ENCODE measurements at regions not wholly inside any gene's neighbourhood (a gene's known extent, or its start where the extent isn't known, plus 50 kb on each side); places are given as distances from the start of the nearest gene placed in this dataset.
A peak's percentile ranks its signal among the peaks of the same experiment; 100 is the strongest.
"Not testable (repeated sequence)": the region's sequence is repeated elsewhere in the genome, so short reads cannot be mapped to it uniquely, and the experiment has no call there.

DNA sequence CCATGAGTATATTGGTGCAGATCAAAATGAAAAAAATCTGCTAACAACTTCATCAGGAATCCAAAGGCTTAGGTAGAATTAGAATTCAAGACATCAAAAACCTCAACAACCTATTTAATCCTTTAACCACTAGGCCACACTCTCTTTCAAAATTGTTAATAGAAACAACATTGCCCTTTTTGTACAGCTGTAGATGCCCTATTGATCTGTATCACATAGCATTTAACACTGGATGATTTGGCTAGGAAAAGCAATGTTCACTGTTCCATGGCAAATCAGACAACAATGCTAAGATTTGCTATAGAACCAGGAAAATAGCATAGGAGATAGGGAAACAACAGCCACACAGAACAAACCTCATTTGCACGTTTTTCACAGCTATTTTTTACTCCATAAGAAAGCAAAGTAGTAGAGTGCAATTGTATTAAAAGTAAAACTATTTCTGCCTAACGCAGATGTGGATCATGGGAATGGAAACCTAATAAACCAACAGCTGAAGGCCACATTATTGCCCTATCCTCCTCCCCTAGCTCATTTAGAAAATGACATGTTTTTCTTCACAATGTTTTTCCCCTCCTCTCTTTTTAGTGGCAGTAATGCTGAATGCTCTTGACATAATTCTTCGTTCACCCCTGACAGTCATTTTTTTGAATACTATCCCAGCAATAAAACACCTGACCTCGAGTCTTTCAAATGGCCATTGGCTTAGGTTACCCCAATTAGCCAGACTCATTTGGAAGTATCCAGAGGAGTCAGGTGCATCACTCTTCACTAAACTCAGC lies 373.0 kb upstream of the CCNH start:
- no peak for DNase-seq

DNA sequence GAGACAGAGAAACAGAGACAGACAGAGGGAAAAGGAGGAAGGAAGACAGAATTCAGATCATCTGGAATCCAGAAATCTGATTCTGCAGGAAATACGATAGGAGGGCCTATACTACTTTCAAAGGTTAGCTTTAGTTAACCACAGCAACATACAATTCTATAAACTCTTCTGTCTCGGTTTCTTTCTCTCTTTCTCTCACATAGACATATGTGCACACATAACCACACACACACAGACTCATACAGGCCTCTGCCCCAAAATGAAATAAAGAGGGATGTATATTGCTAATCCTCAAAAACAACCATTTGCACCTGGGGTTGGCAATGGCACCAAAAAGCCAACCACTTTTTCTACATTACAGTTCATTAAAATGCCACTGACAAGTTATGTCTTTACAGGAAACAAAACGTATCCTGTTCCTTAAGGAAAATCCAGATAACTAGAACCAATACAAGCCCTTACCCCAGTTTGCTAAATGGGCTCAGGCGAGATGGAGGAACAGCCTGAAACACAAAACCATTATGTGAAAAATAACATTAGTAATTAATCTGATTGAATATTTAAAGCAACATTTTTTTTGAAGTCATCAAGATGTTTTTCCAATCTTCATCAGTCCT lies 372.3 kb upstream of the CCNH start:
- no peak for DNase-seq

DNA sequence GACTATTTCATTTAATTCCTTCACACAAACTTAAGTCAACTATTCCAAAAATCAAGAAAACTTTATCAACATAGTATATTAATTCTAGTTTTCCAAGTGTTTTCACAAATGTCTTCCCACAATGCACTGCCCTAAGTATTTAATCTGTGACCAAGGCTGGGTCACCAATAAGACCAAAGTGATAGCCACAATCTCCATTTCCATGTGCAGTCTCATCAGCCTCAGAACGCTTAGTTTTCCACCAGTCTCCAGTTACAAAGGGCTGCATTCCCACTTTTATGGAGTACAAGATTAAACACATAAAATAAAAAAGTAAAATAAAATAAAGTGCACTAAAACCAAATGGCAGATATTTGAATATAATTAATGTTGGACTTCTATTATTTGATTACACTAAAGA lies 371.6 kb upstream of the CCNH start:
- no peak for DNase-seq

DNA sequence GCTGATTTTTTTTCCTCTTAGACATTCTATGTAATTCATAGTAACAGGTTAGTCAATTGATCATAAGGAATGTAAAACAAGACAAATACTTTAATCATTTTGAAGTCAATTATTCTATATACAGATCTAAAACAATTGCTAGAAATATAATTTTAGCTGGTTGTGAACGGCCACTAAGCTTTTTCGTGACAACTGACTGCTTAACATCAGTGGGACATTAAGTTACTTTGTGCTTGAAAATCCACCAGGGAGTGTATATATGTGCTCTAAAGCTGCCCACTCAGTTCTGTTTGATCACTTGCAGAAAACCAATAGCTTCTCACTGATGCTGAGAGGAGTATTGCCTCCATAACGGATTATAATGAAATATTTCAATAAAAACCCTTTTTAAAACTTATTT lies 370.2 kb upstream of the CCNH start:
- no peak for DNase-seq

DNA sequence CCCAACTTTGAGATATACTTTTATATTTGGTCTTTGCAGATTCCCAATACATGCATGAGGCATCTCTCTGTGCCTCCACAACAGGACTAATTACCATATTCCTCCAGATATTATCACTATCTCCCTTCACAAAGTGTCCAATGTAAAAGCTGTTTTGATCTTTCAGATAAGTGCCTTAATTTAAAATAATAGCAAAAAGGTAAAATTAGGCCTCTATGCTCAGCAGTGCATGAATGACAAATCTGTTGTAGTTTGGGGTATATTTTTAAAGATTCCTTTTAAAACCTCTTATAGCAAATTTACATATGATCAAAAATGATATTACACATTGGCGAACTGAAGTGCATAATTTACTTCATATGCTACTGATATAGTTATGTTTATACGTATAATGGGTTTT lies 369.2 kb upstream of the CCNH start:
- DNase-seq: no peak

DNA sequence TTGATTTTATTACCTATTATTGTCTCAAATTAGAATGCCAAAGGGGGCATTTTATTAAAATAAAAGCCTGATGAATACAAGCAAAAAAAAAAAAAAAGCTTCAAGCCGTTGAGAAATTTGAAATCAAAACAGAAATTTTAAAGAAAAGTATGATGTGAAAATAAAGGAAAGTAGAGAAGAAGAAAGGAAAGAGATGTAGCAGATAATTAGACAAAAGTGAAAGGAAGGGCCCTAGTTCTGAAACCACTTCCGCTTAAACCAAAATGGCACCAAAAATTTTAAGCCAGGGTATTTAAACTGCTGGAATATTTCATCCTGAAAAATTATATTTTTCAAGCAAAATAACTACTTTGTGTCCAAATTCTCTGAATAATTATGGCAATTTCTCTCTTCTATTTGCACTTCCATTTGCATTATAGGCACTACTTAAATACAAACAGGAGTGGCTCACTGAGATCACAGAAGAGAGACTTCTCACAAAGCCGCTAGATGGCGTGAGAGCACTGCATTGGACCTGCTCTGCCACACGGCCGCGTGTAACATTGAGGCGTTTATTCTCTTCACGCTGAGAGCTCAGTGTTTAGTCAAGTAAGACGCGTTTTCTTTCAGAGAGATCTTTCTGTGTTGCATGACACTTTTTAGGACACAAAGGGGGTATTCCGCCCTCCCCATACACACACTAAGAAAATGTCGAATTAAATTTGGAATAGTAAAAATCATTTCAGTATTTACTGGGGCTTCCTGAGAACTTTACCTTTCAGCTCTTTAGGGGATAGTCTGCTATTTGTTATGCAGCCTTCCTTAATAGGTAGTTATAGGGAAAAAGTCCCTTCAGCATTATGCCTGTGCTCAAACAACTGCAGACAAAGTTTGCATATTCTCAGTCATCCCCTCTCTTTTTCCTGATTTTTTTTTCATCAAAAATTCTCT lies 368.4 kb upstream of the CCNH start:
- peak; percentile 56 to 79 for DNase-seq

DNA sequence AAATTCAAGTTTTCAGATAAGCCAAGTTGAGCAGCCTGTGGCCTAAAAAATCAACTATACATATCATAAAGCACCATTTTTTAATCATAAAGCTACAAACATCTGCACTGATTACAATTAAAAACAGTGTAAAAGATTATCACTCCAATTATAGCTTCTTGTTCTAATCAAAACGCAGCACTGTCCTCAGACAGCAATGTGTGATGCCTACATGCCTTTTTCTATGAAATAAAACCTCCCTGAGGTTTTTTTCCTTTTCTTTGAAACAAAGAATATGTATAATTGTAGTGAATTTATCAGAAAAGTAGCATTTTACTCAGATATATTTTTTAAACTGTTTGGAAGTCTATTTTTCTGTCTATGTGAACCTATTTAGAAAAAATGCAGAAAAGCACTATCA lies 366.1 kb upstream of the CCNH start:
- DNase-seq: no peak

DNA sequence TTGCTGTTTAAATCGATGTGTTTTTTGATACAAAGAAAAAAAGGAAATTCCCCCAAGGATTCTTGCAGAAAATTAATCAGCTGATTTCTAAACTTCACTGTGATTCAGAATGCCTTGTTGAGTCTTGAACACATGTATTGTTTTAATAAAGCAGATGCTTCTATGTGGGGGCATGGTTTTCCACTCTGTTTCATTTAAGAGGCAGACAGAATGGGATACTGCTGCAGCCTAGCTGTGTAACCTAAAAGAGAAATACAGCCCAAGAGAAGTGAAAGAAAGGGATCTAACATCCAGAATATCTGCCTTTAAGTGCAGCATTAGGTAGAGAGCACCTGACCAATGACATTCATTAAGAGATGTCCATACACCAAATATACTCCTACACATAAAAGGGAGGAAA lies 365.1 kb upstream of the CCNH start:
- no peak for DNase-seq

DNA sequence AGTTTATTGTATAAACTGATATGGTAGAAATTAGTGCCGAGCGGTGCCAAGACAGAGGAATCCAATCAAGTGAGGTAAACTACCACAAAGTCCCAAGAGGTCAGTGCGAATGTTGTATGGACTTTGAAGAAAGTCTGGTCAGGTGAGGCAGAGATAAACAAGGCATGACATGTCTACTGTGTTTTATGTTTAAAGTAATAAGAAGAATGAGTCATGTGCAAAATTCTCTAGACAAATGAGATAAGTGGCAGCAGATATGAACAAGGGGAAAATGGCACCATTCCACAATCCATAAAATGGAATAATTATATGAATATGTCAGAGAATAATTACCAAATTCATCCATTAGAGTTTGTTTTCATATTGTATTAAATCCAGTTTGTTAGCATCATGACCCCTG lies 364.1 kb upstream of the CCNH start:
- no peak for DNase-seq

DNA sequence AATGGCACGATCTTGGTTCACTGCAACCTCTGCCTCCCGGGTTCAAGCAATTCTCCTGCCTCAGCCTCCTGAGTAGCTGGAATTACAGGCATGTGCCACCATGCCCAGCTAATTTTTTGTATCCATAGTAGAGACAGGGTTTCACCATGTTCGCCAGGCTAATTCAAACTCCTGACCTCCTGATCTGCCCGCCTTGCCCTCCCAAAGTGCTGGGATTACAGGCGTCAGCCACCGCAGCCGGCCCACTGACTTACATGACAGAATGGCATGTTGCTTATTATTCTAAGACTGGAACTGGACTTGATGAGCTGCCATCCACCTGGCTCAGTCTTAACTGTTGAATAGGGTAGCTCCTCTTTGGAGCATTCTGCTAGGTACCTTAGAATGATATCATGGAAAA lies 363.6 kb upstream of the CCNH start:
- DNase-seq: not testable (repeated sequence)

DNA sequence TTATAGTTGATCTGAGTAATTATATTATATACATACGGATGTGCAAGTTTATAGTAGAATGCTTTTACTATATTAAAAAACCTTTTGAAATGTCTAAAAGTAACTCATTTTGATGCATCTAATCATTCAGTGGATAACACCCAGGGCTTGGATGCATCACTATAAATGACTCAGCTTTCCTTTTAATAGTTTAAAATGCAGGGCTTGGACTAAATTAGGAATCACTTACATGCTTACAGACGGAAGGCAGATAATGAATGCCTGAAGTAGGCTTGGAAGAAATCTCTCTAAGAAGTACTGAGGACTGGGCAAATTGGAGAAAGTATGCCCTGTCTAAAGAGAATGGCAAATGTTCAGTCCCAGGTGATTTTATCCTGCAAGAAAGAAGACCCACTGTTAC lies 362.5 kb upstream of the CCNH start:
- DNase-seq: no peak

DNA sequence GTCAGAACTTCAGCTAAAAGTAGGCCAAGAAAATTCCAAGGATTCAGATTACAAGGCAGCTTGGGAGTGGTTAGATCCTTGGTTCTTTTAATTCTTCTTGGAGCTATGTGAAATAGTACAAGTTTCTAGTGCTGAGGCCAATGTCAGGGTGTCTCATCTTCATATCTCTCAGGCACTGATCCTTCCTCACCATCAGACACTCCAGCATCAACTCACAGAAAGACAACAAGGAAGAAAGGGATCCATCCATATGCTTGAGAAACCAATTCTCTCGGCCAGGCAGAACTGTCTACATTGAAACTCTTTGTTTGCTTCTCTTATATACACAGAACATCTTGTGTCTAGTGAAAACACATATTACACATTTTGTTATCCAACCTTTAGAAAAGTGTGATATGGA lies 362.1 kb upstream of the CCNH start:
- no peak for DNase-seq

DNA sequence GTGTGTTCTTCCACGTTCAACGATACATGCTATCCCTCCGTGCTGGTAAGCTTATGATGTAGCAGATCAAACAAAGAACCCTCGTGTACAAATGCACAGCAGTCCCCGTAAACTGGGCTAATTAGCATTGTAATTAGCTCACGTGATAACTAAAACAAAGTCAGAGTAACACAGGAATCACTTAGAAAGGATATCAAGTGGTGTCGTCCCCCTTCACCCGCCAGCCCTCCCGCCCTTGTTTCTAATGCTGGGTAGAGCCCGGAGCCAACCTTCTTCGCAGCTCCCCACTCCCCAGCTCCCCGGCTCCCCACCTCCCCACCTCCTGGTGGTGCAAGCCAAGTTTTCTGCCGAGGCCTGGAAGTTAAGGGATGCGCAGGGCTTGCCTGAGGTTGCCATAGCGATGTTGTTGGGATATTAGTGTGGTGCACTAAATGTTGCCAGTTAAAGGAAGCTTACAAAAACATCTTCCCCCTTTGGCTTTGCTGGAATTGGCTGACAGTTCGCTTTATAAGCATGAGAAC lies 357.9 kb upstream of the CCNH start:
- DNase-seq: no peak

DNA sequence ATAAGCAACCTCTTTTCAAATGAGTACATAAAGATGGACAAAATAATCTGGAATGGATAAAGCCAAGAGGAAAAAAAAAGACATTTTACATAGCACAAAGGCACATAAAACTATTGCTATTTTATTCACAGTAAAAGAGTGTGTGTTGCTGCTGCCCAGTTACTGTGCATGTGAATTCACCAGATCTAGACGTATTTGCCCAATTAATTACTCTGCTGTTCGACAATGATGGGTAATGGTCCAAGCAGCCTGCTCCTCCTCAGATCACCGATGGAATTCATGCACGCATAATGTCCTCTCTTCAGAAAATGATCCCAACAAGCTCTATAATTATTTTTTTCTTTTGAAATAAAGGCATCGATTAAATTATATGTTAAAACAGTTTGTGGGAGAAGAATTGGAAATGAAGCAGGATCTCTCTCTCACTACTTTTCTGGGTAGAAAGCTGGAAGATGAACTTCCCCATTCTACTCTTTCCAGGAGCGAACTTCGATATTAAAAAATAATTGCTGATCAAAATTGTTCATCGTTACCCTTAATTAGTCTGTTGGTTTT lies 357.4 kb upstream of the CCNH start:
- no peak for DNase-seq

DNA sequence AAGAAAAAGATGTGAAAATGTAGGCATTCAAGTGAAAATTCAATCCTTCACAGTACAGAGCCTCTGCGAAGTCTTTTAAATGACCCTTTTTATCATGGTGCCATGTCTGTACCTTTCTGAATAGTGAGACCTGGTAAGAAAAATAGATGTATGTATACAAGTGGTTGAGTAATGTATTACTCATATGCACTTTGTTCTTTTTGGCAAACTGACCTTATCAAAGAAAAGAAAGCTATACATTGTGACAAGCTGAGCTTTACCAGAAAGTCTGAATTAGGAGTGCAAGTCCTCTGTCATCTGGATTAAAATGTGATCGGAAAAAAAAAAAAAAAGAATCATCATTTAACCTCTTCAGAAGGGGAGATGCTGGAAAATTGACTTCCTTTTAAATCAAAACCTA lies 356.4 kb upstream of the CCNH start:
- no peak for DNase-seq

DNA sequence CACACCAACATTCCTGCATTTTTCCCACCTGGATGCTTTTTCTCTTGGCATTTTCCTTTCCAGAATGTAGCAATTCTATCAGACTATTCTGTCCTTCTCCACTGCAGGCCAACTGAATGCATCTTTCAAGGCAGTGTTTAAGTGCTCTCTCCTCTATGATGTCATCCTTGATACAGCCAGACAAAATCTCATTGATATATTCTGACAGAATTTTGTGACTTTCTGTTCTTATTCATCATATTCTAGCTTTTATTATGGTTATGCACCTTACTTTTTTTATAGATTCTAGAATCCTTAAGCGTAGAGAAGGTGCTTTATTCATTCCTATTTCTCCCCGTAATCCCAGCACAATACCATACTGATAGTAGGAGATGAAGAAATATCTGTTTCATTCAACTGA lies 355.5 kb upstream of the CCNH start:
- no peak for DNase-seq

DNA sequence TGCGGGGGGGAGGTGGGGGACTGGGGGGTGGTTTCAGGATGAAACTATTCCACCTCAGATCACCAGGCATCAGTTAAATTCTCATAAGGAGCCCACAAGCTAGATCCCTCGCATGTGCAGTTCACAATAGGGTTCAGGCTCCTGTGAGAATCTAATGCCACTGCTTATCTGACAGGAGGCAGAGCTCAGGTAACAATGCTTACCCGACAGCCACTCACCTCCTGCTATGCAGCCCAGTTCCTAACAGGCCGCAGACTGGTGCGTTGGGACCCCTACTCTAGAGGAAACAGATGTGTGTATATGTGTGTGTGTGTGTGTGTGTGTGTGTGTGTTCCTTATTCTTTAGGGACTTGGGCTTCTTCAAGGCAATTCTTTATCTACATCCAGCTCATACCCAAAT lies 352.3 kb upstream of the CCNH start:
- no peak for DNase-seq

DNA sequence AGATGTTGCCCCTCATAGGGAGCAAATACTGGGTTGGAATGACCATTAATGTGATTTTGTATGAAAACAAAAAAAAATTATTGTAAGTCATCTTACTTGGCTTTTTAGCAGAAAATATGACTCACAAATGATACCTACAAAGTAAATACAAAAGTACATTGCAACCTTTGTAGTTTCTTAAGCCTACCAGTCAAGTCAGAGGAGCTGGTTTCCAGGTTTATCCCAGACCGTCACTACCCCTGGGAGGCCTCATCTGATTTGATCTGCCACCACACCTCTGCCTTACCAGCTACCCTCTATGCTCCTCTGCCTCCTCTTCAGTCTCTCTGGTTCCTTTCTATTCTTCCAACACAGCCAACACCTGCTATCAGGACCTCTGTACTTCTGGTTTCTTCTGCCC lies 349.9 kb upstream of the CCNH start:
- DNase-seq: no peak

DNA sequence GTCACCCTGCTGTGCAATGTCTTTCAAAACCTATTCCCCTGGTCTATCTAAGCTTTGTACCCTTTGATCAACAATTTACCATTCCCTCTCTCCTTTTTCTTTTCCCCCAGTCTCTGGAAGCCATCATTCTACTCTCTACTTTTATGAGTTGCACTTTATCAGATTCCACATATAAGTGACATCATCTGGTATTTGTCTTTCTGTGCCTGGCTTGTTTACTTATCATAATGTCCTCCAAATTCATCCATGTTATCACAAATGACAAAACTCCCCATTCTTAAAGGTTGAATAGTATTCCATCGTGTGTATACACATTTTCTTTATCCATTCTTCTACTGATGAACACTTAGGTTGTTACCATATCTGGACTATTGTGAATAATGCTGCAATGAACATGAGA lies 344.2 kb upstream of the CCNH start:
- DNase-seq: no peak

DNA sequence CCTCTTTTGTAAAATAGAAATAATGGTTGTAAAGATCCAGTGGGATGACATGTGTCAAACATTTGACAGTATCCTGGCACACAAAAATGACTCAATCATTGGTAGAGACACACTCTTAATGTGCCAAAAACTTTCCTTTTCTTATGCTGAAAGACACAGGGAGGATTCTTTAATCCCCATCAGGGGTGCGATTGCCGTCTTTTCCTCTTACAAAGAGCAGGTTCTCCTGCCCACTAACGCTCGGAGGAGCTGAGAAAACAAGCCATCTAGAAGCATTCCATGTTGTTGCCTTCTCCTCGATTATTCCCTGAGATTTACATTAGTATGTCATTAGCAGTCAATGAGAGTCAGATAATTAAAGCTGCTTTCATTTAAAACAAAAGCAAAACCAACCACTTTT lies 342.6 kb upstream of the CCNH start:
- no peak for DNase-seq

DNA sequence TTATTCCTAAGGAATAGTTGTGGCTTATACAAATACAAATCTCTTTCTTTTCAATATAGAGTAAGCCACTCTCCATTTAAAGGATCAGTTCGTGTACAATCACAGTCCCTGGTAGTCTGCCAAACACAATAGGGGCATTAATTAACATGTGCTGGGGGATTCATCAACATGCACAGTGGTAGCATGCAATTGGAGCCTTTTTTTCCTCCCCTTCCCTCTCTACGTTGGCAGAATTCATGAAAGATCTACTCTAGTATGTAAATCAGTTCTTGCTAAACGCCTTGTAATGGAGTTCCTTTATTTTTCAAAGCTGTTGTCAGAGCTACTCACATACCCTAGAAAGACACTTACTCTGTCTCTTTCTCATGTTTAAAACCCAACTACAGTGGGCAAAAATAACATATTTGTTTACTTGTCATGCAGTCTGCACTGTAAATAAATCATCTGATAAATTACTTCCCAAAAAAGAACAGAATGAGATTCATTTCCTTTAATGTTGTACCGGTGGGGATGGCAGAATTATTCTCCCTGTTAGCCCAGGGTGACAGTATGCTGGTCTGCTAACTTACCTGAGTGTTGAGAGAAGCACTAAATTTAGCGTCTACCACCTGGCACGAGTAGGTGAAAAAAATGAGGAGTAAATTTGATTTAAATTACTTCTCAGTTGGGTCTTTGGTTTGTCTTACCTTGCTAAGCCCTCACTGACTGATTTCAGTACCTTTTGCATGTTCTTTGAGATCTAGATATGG lies 341.5 kb upstream of the CCNH start:
- DNase-seq: no peak

DNA sequence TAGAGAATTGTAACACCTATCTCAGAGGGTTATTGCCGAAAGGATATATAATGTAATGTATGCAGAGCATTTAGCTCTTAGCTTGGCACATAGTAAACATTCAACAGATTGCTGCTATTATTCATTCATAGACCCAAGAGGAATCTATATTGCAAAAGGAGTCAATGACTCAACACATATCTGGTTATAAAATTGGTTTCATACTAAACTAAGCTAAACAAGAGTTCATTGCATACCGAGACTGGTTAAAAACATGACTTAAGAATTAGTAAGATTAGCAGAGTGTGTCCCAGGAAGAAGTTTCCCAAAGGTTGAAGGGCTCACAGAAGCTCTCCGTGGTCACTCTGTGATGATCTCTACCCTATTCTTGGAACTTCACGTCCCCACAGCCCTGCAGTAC lies 339.6 kb upstream of the CCNH start:
- DNase-seq: no peak
